WERI-Rb-1 (cell line): ENCODE measurements at regions not wholly inside any gene's neighbourhood (a gene's known extent, or its start where the extent isn't known, plus 50 kb on each side); places are given as distances from the start of the nearest gene placed in this dataset.

Source experiments
- DNase-seq: peaks from one replicate; pipeline ENCODE4 v3.0.0-alpha.2; 2020
- H3K27ac ChIP-seq: fragments of 250-450 bp; sonication (Bioruptor Pico); 2 replicates; pipeline ENCODE4 v1.5.1; 2020; ENCODE audit warnings: mild to moderate bottlenecking, moderate library complexity
- H3K27me3 ChIP-seq: fragments of 250-450 bp; sonication (Bioruptor Pico); 2 replicates; pipeline ENCODE4 v1.5.1; 2021; ENCODE audit warnings: mild to moderate bottlenecking, low read depth, moderate library complexity; ENCODE audit not compliant: insufficient read depth, severe bottlenecking
- H3K36me3 ChIP-seq: fragments of 250-450 bp; sonication (Bioruptor Pico); 2 replicates; pipeline ENCODE4 v1.5.1; 2020; ENCODE audit warnings: mild to moderate bottlenecking, moderate library complexity
- H3K4me3 ChIP-seq: 2 replicates; pipeline ENCODE4 v1.5.1; 2011; ENCODE audit warnings: low read depth, mild to moderate bottlenecking, control low read depth, low read length
- H3K9me3 ChIP-seq: fragments of 250-450 bp; sonication (Bioruptor Pico); 2 replicates; pipeline ENCODE4 v1.5.1; 2021; ENCODE audit warnings: mild to moderate bottlenecking, moderate library complexity; ENCODE audit not compliant: severe bottlenecking
- CTCF ChIP-seq: IDR thresholded peaks from 2 replicates; pipeline ENCODE4 v1.5.1; 2011; ENCODE audit warnings: low read depth, mild to moderate bottlenecking, control low read depth, inconsistent platforms, low read length

- Histone ChIP-seq H3K27me3 (no peaks in the 10 kb centered on the region), H3K9me3 (no peaks in the 10 kb centered on the region), H3K36me3 (no peaks in the 10 kb centered on the region), H3K27ac (no peak overlapping the region), H3K4me3 (no peak overlapping the region)
- no peak for TF ChIP-seq CTCF
- no peak for DNase-seq
Observed at GRCh38 chr18:47415881-47416280, 164.4 kb upstream of the SKOR2 start.

- no peaks in the 10 kb centered on the region for H3K27me3 ChIP-seq
- DNase-seq = no peak
- no peaks in the 10 kb centered on the region for H3K36me3 ChIP-seq
- H3K27ac ChIP-seq = no peak overlapping the region
- no peak overlapping the region for H3K4me3 ChIP-seq
- no peaks in the 10 kb centered on the region for H3K9me3 ChIP-seq
- TF ChIP-seq CTCF = no peak
Observed at GRCh38 chr18:47413327-47413726, 161.9 kb upstream of the SKOR2 start.

GRCh38 chr18:47412924-47413323, 161.5 kb upstream of the SKOR2 start:
- DNase-seq = no peak
- Histone ChIP-seq H3K4me3 (no peak overlapping the region), H3K27ac (no peak overlapping the region), H3K27me3 (no peaks in the 10 kb centered on the region), H3K36me3 (no peaks in the 10 kb centered on the region), H3K9me3 (no peaks in the 10 kb centered on the region)
- TF ChIP-seq CTCF = no peak

GRCh38 chr18:47411159-47411558, 159.7 kb upstream of the SKOR2 start:
- Histone ChIP-seq H3K36me3 (no peaks in the 10 kb centered on the region), H3K4me3 (no peak overlapping the region), H3K9me3 (no peaks in the 10 kb centered on the region), H3K27ac (no peak overlapping the region), H3K27me3 (no peaks in the 10 kb centered on the region)
- no peak for TF ChIP-seq CTCF
- DNase-seq = no peak

- no peak overlapping the region for H3K27ac ChIP-seq
- H3K9me3 ChIP-seq = no peaks in the 10 kb centered on the region
- DNase-seq = no peak
- no peak overlapping the region for H3K4me3 ChIP-seq
- no peak for TF ChIP-seq CTCF
- H3K36me3 ChIP-seq = no peaks in the 10 kb centered on the region
- H3K27me3 ChIP-seq = no peaks in the 10 kb centered on the region
Observed at GRCh38 chr18:47410139-47410538, 158.7 kb upstream of the SKOR2 start.

- no peak for DNase-seq
- Histone ChIP-seq H3K9me3 (no peaks in the 10 kb centered on the region), H3K27ac (no peak overlapping the region), H3K36me3 (no peaks in the 10 kb centered on the region), H3K27me3 (no peaks in the 10 kb centered on the region), H3K4me3 (no peak overlapping the region)
- TF ChIP-seq CTCF = no peak
Observed at GRCh38 chr18:47409519-47409918, 158.1 kb upstream of the SKOR2 start.
